Epidermal melanocyte (primary cell): ENCODE measurements at regions not wholly inside any gene's neighbourhood (a gene's known extent, or its start where the extent isn't known, plus 50 kb on each side); places are given as distances from the start of the nearest gene placed in this dataset.
"Not testable (repeated sequence)": the region's sequence is repeated elsewhere in the genome, so short reads cannot be mapped to it uniquely, and the experiment has no call there.

Experiments
- DNase-seq: peaks from one replicate; pipeline ENCODE4 v3.0.0; 2011; ENCODE audit warnings: low spot score; ENCODE audit not compliant: insufficient read length

GRCh38 chr10:118870467-118871243 lies 115.9 kb upstream of the CACUL1 start:
- no peak for DNase-seq

- DNase-seq = no peak
These were observed 116.6 kb upstream of the CACUL1 start for GRCh38 chr10:118871244-118871865.

- no peak for DNase-seq
These were observed 118.4 kb upstream of the CACUL1 start for GRCh38 chr10:118873091-118873737.

- no peak for DNase-seq
These were observed 119.0 kb upstream of the CACUL1 start for GRCh38 chr10:118873738-118874105.

- no peak for DNase-seq
These were observed 119.4 kb upstream of the CACUL1 start for GRCh38 chr10:118874171-118874570.

GRCh38 chr10:118875087-118875486 lies 120.3 kb upstream of the CACUL1 start:
- no peak for DNase-seq

GRCh38 chr10:118882741-118883140 lies 128.0 kb upstream of the CACUL1 start:
- no peak for DNase-seq

- DNase-seq = no peak
These were observed 137.3 kb upstream of the NANOS1 start for GRCh38 chr10:118892255-118892654.

GRCh38 chr10:118894891-118895290 lies 134.6 kb upstream of the NANOS1 start:
- not testable (repeated sequence) for DNase-seq

GRCh38 chr10:118900617-118901016 lies 128.9 kb upstream of the NANOS1 start:
- DNase-seq = no peak

- DNase-seq = no peak
These were observed 128.1 kb upstream of the NANOS1 start for GRCh38 chr10:118901380-118901779.

GRCh38 chr10:118901906-118902305 lies 127.6 kb upstream of the NANOS1 start:
- no peak for DNase-seq

GRCh38 chr10:118902656-118903055 lies 126.9 kb upstream of the NANOS1 start:
- DNase-seq = not testable (repeated sequence)

- no peak for DNase-seq
These were observed 126.3 kb upstream of the NANOS1 start for GRCh38 chr10:118903251-118903650.

GRCh38 chr10:118903691-118904090 lies 125.8 kb upstream of the NANOS1 start:
- no peak for DNase-seq

GRCh38 chr10:118904286-118904685 lies 125.2 kb upstream of the NANOS1 start:
- no peak for DNase-seq

GRCh38 chr10:118907051-118907450 lies 122.5 kb upstream of the NANOS1 start:
- no peak for DNase-seq

GRCh38 chr10:118908557-118909256 lies 120.8 kb upstream of the NANOS1 start:
- no peak for DNase-seq

GRCh38 chr10:118910702-118911101 lies 118.8 kb upstream of the NANOS1 start:
- DNase-seq = no peak

- DNase-seq = no peak
These were observed 118.2 kb upstream of the NANOS1 start for GRCh38 chr10:118911363-118911762.

GRCh38 chr10:118912961-118913600 lies 116.4 kb upstream of the NANOS1 start:
- no peak for DNase-seq
